Hepatocyte (in vitro differentiated cells): ENCODE measurements at regions not wholly inside any gene's neighbourhood (a gene's known extent, or its start where the extent isn't known, plus 50 kb on each side); places are given as distances from the start of the nearest gene placed in this dataset.

Experiments used
- CTCF ChIP-seq: fragments of 200-600 bp; sonication (generic); IDR thresholded peaks from 2 replicates; pipeline ENCODE4 v1.5.1; 2016; ENCODE audit warnings: antibody characterized with exemption, mild to moderate bottlenecking; ENCODE audit not compliant: poor library complexity
- EZH2 ChIP-seq: fragments of 200-600 bp; sonication (generic); IDR thresholded peaks from 2 replicates; pipeline ENCODE4 v1.6.1; 2016; ENCODE audit warnings: antibody characterized with exemption, mild to moderate bottlenecking, borderline replicate concordance

DNA sequence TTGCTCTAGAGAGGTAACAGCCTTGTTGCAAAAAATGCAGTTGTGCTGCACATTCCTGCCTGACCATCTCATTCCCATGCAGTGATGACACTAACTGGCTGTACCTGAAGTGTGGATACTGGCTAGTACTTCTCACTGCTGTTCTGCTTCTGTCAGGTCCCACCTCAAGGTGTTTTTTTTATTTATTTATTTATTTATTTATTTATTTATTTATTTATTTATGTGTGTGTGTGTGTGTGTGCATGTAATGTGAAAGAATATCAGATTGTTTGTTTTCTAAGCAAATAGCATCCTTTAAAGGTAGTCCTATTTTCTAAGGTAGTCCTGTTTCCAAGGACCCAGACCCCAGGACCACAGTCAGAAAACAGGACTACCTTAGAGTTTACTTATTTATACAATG is 87.2 kb upstream of the SYT4 start:
- TF ChIP-seq CTCF (no peak), EZH2 (no peak)
